Progenitor cell of endocrine pancreas (in vitro differentiated cells): ENCODE measurements at regions not wholly inside any gene's neighbourhood (a gene's known extent, or its start where the extent isn't known, plus 50 kb on each side); places are given as distances from the start of the nearest gene placed in this dataset.

Experiments
- DNase-seq: peaks from one replicate; pipeline ENCODE4 v3.0.0; 2021; ENCODE audit warnings: low spot score; ENCODE audit not compliant: unreplicated experiment
- H3K27ac Mint-ChIP-seq: 2 replicates; pipeline ENCODE4 v1.8.0; 2021; ENCODE audit warnings: mild to moderate bottlenecking, moderate library complexity, mixed read lengths
- H3K27me3 Mint-ChIP-seq: 2 replicates; pipeline ENCODE4 v1.8.0; 2021; ENCODE audit warnings: mixed read lengths
- H3K36me3 Mint-ChIP-seq: 2 replicates; pipeline ENCODE4 v1.8.0; 2022; ENCODE audit warnings: mixed read lengths; ENCODE audit not compliant: insufficient read depth
- H3K4me1 Mint-ChIP-seq: 2 replicates; pipeline ENCODE4 v1.8.0; 2021; ENCODE audit warnings: low read depth, mixed read lengths
- H3K4me3 Mint-ChIP-seq: 2 replicates; pipeline ENCODE4 v1.8.0; 2021; ENCODE audit warnings: low read depth, mild to moderate bottlenecking, moderate library complexity, mixed read lengths
- H3K9me3 Mint-ChIP-seq: 2 replicates; pipeline ENCODE4 v1.8.0; 2021; ENCODE audit warnings: low read depth, mixed read lengths
- CTCF ChIP-seq: fragments of 200-600 bp; sonication (generic); IDR thresholded peaks from one replicate; pipeline ENCODE4 v1.5.0; 2021; ENCODE audit warnings: antibody characterized with exemption, mild to moderate bottlenecking; ENCODE audit not compliant: unreplicated experiment

GRCh38 chr2:42861321-42861720 lies 68.9 kb upstream of the HAAO start:
- peaks cover 3% of the 10 kb centered on the region for H3K27me3 Mint-ChIP-seq
- H3K36me3 Mint-ChIP-seq, result no peaks in the 10 kb centered on the region
- peaks cover 6% of the 10 kb centered on the region for H3K4me1 Mint-ChIP-seq
- no peak overlapping the region for H3K27ac Mint-ChIP-seq
- no peak for TF ChIP-seq CTCF
- no peak for DNase-seq
- no peaks in the 10 kb centered on the region for H3K9me3 Mint-ChIP-seq
- no peak overlapping the region for H3K4me3 Mint-ChIP-seq

DNA sequence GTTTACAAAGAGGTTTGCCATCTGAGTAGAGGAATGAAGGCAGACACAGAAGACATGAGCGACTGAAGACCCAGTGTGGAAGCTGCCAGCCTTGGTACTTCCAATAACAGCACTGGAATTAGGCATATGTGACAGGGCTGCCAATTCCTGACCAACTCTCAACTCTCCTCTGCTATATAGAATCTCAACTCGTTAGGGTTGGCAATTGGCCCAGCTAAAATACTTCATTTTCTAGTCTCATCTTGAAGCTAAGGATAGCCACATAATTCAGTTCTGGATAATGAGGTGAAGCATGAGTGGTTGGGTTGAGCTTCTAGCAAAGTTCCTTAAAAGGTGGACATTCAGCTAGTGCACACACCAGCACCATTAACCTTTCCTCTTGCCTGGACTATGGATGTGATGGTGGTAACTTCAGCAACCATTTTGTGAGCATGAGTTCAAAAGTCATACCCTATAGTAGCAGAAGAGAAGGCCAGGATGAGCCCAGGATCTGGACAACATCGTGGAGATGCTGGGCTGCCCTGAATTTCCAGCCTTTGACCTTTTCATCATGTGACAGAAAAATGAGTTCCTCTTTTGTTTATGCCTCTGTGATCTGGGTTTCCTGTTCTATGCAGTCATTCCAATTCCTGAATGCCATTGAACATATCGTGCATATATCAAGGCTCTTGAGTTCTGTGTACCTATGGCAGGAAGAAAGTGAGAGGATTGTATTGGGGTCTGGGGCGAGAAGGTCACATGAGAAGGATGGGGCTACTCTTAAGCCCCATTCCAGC lies 68.1 kb upstream of the HAAO start:
- no peak overlapping the region for H3K27ac Mint-ChIP-seq
- no peaks in the 10 kb centered on the region for H3K9me3 Mint-ChIP-seq
- H3K36me3 Mint-ChIP-seq, result no peaks in the 10 kb centered on the region
- H3K27me3 Mint-ChIP-seq, result peaks cover 3% of the 10 kb centered on the region
- no peak for TF ChIP-seq CTCF
- H3K4me3 Mint-ChIP-seq, result no peak overlapping the region
- H3K4me1 Mint-ChIP-seq, result peaks cover 6% of the 10 kb centered on the region
- no peak for DNase-seq

- Mint-ChIP-seq H3K27me3 (peaks cover 3% of the 10 kb centered on the region), H3K4me3 (no peak overlapping the region), H3K36me3 (no peaks in the 10 kb centered on the region), H3K9me3 (no peaks in the 10 kb centered on the region), H3K27ac (peak overlapping the region; percentile 41), H3K4me1 (peaks cover 6% of the 10 kb centered on the region)
- TF ChIP-seq CTCF, result no peak
- DNase-seq, result no peak
Measured at GRCh38 chr2:42859791-42860190, 67.4 kb upstream of the HAAO start.

- peaks cover 6% of the 10 kb centered on the region for H3K4me1 Mint-ChIP-seq
- DNase-seq, result peak; percentile 80
- peak; percentile 96 for TF ChIP-seq CTCF
- no peak overlapping the region for H3K4me3 Mint-ChIP-seq
- H3K27me3 Mint-ChIP-seq, result peaks cover 6% of the 10 kb centered on the region
- no peaks in the 10 kb centered on the region for H3K9me3 Mint-ChIP-seq
- no peak overlapping the region for H3K27ac Mint-ChIP-seq
- no peaks in the 10 kb centered on the region for H3K36me3 Mint-ChIP-seq
Measured at GRCh38 chr2:42859006-42859552, 66.7 kb upstream of the HAAO start.

GRCh38 chr2:42858140-42859005 lies 66.0 kb upstream of the HAAO start:
- Mint-ChIP-seq H3K4me3 (no peak overlapping the region), H3K9me3 (no peaks in the 10 kb centered on the region), H3K27me3 (peaks cover 6% of the 10 kb centered on the region), H3K27ac (no peak overlapping the region), H3K36me3 (no peaks in the 10 kb centered on the region), H3K4me1 (peaks cover 12% of the 10 kb centered on the region)
- DNase-seq, result no peak
- TF ChIP-seq CTCF, result no peak
